T-helper 2 cell treated with Interferon-gamma antibody and Interleukin-4, amounts not matched to agents 5 μg/mL and 100 μg/mL, for 36 hours (primary cell): ENCODE measurements at regions not wholly inside any gene's neighbourhood (a gene's known extent, or its start where the extent isn't known, plus 50 kb on each side); places are given as distances from the start of the nearest gene placed in this dataset.

Experiments used
- DNase-seq: peaks from one replicate; pipeline ENCODE4 v3.0.0; 2021; ENCODE audit warnings: low spot score
- H3K27ac Mint-ChIP-seq: one replicate; pipeline ENCODE4 v1.8.0; 2021; ENCODE audit warnings: mild to moderate bottlenecking, mixed read lengths
- H3K27me3 Mint-ChIP-seq: one replicate; pipeline ENCODE4 v1.8.0; 2021; ENCODE audit warnings: low read depth, mixed read lengths
- H3K36me3 Mint-ChIP-seq: one replicate; pipeline ENCODE4 v1.8.0; 2021; ENCODE audit warnings: low read depth, mixed read lengths
- H3K4me1 Mint-ChIP-seq: one replicate; pipeline ENCODE4 v1.8.0; 2021; ENCODE audit warnings: low read depth, mixed read lengths
- H3K4me3 Mint-ChIP-seq: one replicate; pipeline ENCODE4 v1.8.0; 2022; ENCODE audit warnings: mild to moderate bottlenecking, moderate library complexity, mixed read lengths
- H3K9me3 Mint-ChIP-seq: one replicate; pipeline ENCODE4 v1.8.0; 2021; ENCODE audit warnings: mixed read lengths

DNA sequence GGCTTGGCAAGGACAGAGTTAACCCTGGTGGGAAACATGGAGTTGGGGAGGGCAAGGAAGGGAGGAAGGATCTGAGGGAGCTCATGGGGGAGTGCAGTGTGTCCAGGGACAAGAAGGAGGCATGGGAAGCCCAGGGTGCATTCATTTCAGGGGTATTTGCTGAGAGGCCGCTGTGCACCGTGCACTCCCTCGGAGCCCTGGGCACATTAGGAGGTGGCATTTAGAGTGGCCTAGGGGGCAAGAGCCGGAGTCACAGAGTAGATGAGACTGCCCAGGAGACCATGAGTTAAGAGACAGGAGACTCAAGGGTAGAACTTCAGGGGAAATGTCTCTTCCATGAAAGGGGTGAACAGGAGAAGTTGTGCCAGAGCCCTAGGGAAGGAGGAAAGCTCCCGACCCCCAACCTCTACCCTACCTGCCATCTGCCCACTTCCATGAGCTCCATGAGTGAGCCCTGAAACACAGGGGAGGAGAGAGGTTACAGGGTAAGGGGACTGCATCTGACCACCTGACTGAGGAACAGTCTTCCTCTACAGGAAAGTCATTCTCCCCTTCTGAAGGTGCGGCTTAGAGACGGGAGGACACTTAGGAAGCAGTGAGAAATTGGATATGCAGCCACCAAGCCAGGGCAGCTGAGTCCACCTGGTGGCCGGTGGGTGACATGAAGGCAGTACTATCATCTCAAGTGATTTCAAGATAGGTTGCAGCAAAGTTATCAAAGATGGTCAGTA is 58.5 kb upstream of the COPS8 start:
- H3K4me1 Mint-ChIP-seq = no peaks in the 10 kb centered on the region
- DNase-seq = peak; percentile 13
- no peaks in the 10 kb centered on the region for H3K9me3 Mint-ChIP-seq

GRCh38 chr2:237027712-237028029 is 58.0 kb upstream of the COPS8 start:
- no peak for DNase-seq
- peaks cover 4% of the 10 kb centered on the region for H3K27me3 Mint-ChIP-seq
- H3K27ac Mint-ChIP-seq = no peak overlapping the region
- H3K36me3 Mint-ChIP-seq = no peaks in the 10 kb centered on the region
- no peaks in the 10 kb centered on the region for H3K4me1 Mint-ChIP-seq
- no peak overlapping the region for H3K4me3 Mint-ChIP-seq
- no peaks in the 10 kb centered on the region for H3K9me3 Mint-ChIP-seq

More for the DNA sequence above, 58.5 kb upstream of the COPS8 start:
- Mint-ChIP-seq H3K4me3 (no peak overlapping the region), H3K27ac (no peak overlapping the region), H3K36me3 (no peaks in the 10 kb centered on the region), H3K27me3 (peaks cover 4% of the 10 kb centered on the region)

- no peak for DNase-seq
- H3K36me3 Mint-ChIP-seq = no peaks in the 10 kb centered on the region
- H3K4me3 Mint-ChIP-seq = no peak overlapping the region
- H3K9me3 Mint-ChIP-seq = no peaks in the 10 kb centered on the region
- no peaks in the 10 kb centered on the region for H3K4me1 Mint-ChIP-seq
- H3K27me3 Mint-ChIP-seq = peaks cover 7% of the 10 kb centered on the region
- no peak overlapping the region for H3K27ac Mint-ChIP-seq
These were observed 55.3 kb upstream of the COPS8 start for GRCh38 chr2:237030382-237030781.

GRCh38 chr2:237033536-237034060 is 52.1 kb upstream of the COPS8 start:
- no peaks in the 10 kb centered on the region for H3K4me1 Mint-ChIP-seq
- no peaks in the 10 kb centered on the region for H3K36me3 Mint-ChIP-seq
- no peak for DNase-seq
- H3K27me3 Mint-ChIP-seq = peaks cover 4% of the 10 kb centered on the region
- H3K4me3 Mint-ChIP-seq = no peak overlapping the region
- H3K9me3 Mint-ChIP-seq = no peaks in the 10 kb centered on the region
- H3K27ac Mint-ChIP-seq = no peak overlapping the region

- Mint-ChIP-seq H3K36me3 (no peaks in the 10 kb centered on the region), H3K27me3 (peaks cover 5% of the 10 kb centered on the region), H3K4me3 (no peak overlapping the region), H3K9me3 (no peaks in the 10 kb centered on the region), H3K27ac (no peak overlapping the region), H3K4me1 (no peaks in the 10 kb centered on the region)
- no peak for DNase-seq
These were observed 49.8 kb upstream of the COPS8 start for GRCh38 chr2:237035781-237036475.
